SK-N-SH (cell line): ENCODE measurements at regions not wholly inside any gene's neighbourhood (a gene's known extent, or its start where the extent isn't known, plus 50 kb on each side); places are given as distances from the start of the nearest gene placed in this dataset.

Source experiments
- CTCF ChIP-seq: fragments of 200-600 bp; sonication (generic); IDR thresholded peaks from 2 replicates; pipeline ENCODE4 v1.6.1; 2017; ENCODE audit warnings: antibody characterized with exemption, mild to moderate bottlenecking, moderate library complexity
- ELF1 ChIP-seq: IDR thresholded peaks from 2 replicates; pipeline ENCODE4 v1.4.0; 2012
- EP300 ChIP-seq, 2 experiments: IDR thresholded peaks; 2 replicates each; pipeline versions ENCODE4 v1.4.0 to v1.6.1; 2012; ENCODE audit warnings: borderline replicate concordance in 1 of 2, low read depth in 1 of 2, low read length in 1 of 2
- EZH2phosphoT487 ChIP-seq: fragments of 200-600 bp; sonication (generic); IDR thresholded peaks from 2 replicates; pipeline ENCODE4 v1.6.1; 2017; ENCODE audit warnings: low read depth, mixed run types, mild to moderate bottlenecking, antibody characterized with exemption, moderate library complexity, borderline replicate concordance
- FOXM1 ChIP-seq: IDR thresholded peaks from 2 replicates; pipeline ENCODE4 v1.4.0; 2012; ENCODE audit warnings: low read depth, mild to moderate bottlenecking
- GATA2 ChIP-seq: sonication (generic); formaldehyde crosslinking; IDR thresholded peaks from 2 replicates; pipeline ENCODE4 v1.5.0; 2020; ENCODE audit warnings: mild to moderate bottlenecking, missing genetic modification reagents
- JUND ChIP-seq: IDR thresholded peaks from 2 replicates; pipeline ENCODE4 v1.4.0; 2012
- NRF1 ChIP-seq: IDR thresholded peaks from 2 replicates; pipeline ENCODE4 v1.6.1; 2012; ENCODE audit warnings: low read depth, mild to moderate bottlenecking, low read length
- POLR2AphosphoS5 ChIP-seq: IDR thresholded peaks from 2 replicates; pipeline ENCODE4 v1.6.1; 2012; ENCODE audit warnings: low read depth, low read length
- RAD21 ChIP-seq: IDR thresholded peaks from 2 replicates; pipeline ENCODE4 v1.6.1; 2012; ENCODE audit warnings: mild to moderate bottlenecking, low read length
- REST ChIP-seq: IDR thresholded peaks from 2 replicates; pipeline ENCODE4 v1.6.1; 2012; ENCODE audit warnings: mild to moderate bottlenecking, low read depth, low read length, moderate library complexity
- USF2 ChIP-seq: fragments of 150-350 bp; IDR thresholded peaks from 2 replicates; pipeline ENCODE4 v1.6.1; 2017; ENCODE audit warnings: antibody characterized with exemption, low read length, low read depth, borderline replicate concordance
- YY1 ChIP-seq: IDR thresholded peaks from 2 replicates; pipeline ENCODE4 v1.4.0; 2012; ENCODE audit warnings: low read depth, mild to moderate bottlenecking

GRCh38 chr18:77403969-77404535 is 154.4 kb downstream of the GALR1 start:
- TF ChIP-seq YY1, result no peak
- no peak for TF ChIP-seq FOXM1
- no peak for TF ChIP-seq GATA2 (CRISPR knock-in tag)
- no peak for TF ChIP-seq ELF1
- no peak for TF ChIP-seq EZH2phosphoT487
- no peak for TF ChIP-seq CTCF
- TF ChIP-seq JUND, result no peak
- no peak for TF ChIP-seq USF2
- TF ChIP-seq POLR2AphosphoS5, result no peak
- TF ChIP-seq RAD21, result no peak
- TF ChIP-seq REST, result no peak
- no peak for TF ChIP-seq EP300 (IDR thresholded peaks at IDR 0.05; ENCODE audit: borderline replicate concordance in 1 of 2, low read depth in 1 of 2, low read length in 1 of 2)
- TF ChIP-seq NRF1, result no peak
